Keratinocyte (primary cell): ENCODE measurements at regions not wholly inside any gene's neighbourhood (a gene's known extent, or its start where the extent isn't known, plus 50 kb on each side); places are given as distances from the start of the nearest gene placed in this dataset.

Source experiments
- DNase-seq: peaks from one replicate; pipeline ENCODE4 v3.0.0-alpha.2; 2011; ENCODE audit warnings: low read depth, missing footprints, low spot score
- FAIRE-seq: peaks from 2 replicates; lab custom pipeline; 2011; peaks lifted over from hg19 to GRCh38; lab: Jason Lieb, UNC
- H2AFZ ChIP-seq: 2 replicates; pipeline ENCODE4 v1.6.0; 2012; ENCODE audit warnings: low read length, control low read depth, inconsistent platforms; ENCODE audit not compliant: control insufficient read depth
- H3K27ac ChIP-seq: 2 replicates; pipeline ENCODE4 v1.5.1; 2011; ENCODE audit warnings: low read length; ENCODE audit not compliant: control insufficient read depth, insufficient read depth
- H3K27me3 ChIP-seq: 3 replicates; pipeline ENCODE4 v1.6.0; 2011; ENCODE audit warnings: low read length; ENCODE audit not compliant: control insufficient read depth, insufficient read depth; ENCODE audit errors: extremely low read depth
- H3K36me3 ChIP-seq, 2 experiments: 2 replicates in 1 of 2; 3 replicates in 1 of 2; pipeline ENCODE4 v1.5.1; 2011; ENCODE audit warnings: low read length in 2 of 2, mild to moderate bottlenecking in 1 of 2; ENCODE audit not compliant: control insufficient read depth in 2 of 2, insufficient read depth in 2 of 2; ENCODE audit errors: extremely low read depth in 1 of 2
- H3K4me1 ChIP-seq: 3 replicates; pipeline ENCODE4 v1.5.1; 2011; ENCODE audit warnings: low read length; ENCODE audit not compliant: control insufficient read depth, insufficient read depth; ENCODE audit errors: extremely low read depth
- H3K4me2 ChIP-seq: 3 replicates; pipeline ENCODE4 v1.6.0; 2011; ENCODE audit warnings: low read depth, low read length; ENCODE audit not compliant: control insufficient read depth, insufficient read depth; ENCODE audit errors: extremely low read depth
- H3K4me3 ChIP-seq, 3 experiments: fragments of 200-600 bp in 1 of 3; sonication (generic) in 1 of 3; 2 replicates in 2 of 3; 3 replicates in 1 of 3; pipeline ENCODE4 v1.5.1; 2011 to 2016; ENCODE audit warnings: low read length in 3 of 3, mild to moderate bottlenecking in 3 of 3, control low read depth in 2 of 3, inconsistent platforms in 1 of 3, low read depth in 1 of 3, mixed read lengths in 1 of 3, mixed run types in 1 of 3, moderate library complexity in 1 of 3; ENCODE audit not compliant: control insufficient read depth in 2 of 3, insufficient read depth in 2 of 3; ENCODE audit errors: extremely low read depth in 1 of 3
- H3K79me2 ChIP-seq: 2 replicates; pipeline ENCODE4 v1.6.0; 2012; ENCODE audit warnings: low read length; ENCODE audit not compliant: control insufficient read depth, insufficient read depth
- H3K9ac ChIP-seq: 3 replicates; pipeline ENCODE4 v1.6.0; 2011; ENCODE audit warnings: low read length; ENCODE audit not compliant: control insufficient read depth, insufficient read depth; ENCODE audit errors: extremely low read depth
- H3K9me1 ChIP-seq: 3 replicates; pipeline ENCODE4 v1.6.0; 2011; ENCODE audit warnings: low read length; ENCODE audit not compliant: control insufficient read depth, insufficient read depth; ENCODE audit errors: extremely low read depth
- H3K9me3 ChIP-seq: 2 replicates; pipeline ENCODE4 v1.5.1; 2012; ENCODE audit warnings: low read depth, low read length; ENCODE audit not compliant: control insufficient read depth
- H4K20me1 ChIP-seq: 3 replicates; pipeline ENCODE4 v1.6.0; 2011; ENCODE audit warnings: low read length; ENCODE audit not compliant: control insufficient read depth, insufficient read depth; ENCODE audit errors: extremely low read depth
- EZH2 ChIP-seq: IDR thresholded peaks from one replicate; pipeline ENCODE4 v1.6.1; 2012; ENCODE audit warnings: inconsistent platforms, mild to moderate bottlenecking, low read length, moderate library complexity
- dilution Hi-C: fragments of 300-500 bp; cut with MboI; formaldehyde crosslinking; loops from one replicate; pipeline ENCODE4 v1.7.0; 2020; ENCODE audit warnings: low sequenced_read_pairs; ENCODE audit not compliant: extremely low pct_ligation_motif_present
- TF ChIP-seq, protein P1 (sequence below), 3 experiments: IDR thresholded peaks in 1 of 3; conservative IDR thresholded peaks in 1 of 3; optimal IDR thresholded peaks in 1 of 3; 2 replicates in 2 of 3; 3 replicates in 1 of 3; pipeline versions ENCODE3 to v1.5.1; 2011; ENCODE audit warnings: low read length in 3 of 3, mild to moderate bottlenecking in 3 of 3, moderate library complexity in 2 of 3, control low read depth in 1 of 3, inconsistent platforms in 1 of 3; ENCODE audit not compliant: insufficient read depth in 2 of 3; ENCODE audit errors: extremely low read depth in 1 of 3

GRCh38 chr22:47540011-47540410 is 777.6 kb downstream of the TBC1D22A start:
- H3K9me3 ChIP-seq, result peaks cover 2% of the 10 kb centered on the region
- no peak for DNase-seq
- no peaks in the 10 kb centered on the region for H3K36me3 ChIP-seq
- no peaks in the 10 kb centered on the region for H3K27me3 ChIP-seq
- H3K9me1 ChIP-seq, result no peaks in the 10 kb centered on the region
- H3K4me2 ChIP-seq, result no peak overlapping the region
- TF ChIP-seq, protein P1, sequence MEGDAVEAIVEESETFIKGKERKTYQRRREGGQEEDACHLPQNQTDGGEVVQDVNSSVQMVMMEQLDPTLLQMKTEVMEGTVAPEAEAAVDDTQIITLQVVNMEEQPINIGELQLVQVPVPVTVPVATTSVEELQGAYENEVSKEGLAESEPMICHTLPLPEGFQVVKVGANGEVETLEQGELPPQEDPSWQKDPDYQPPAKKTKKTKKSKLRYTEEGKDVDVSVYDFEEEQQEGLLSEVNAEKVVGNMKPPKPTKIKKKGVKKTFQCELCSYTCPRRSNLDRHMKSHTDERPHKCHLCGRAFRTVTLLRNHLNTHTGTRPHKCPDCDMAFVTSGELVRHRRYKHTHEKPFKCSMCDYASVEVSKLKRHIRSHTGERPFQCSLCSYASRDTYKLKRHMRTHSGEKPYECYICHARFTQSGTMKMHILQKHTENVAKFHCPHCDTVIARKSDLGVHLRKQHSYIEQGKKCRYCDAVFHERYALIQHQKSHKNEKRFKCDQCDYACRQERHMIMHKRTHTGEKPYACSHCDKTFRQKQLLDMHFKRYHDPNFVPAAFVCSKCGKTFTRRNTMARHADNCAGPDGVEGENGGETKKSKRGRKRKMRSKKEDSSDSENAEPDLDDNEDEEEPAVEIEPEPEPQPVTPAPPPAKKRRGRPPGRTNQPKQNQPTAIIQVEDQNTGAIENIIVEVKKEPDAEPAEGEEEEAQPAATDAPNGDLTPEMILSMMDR (optimal IDR thresholded peaks at IDR 0.05 in 1 of 3, IDR thresholded peaks at IDR 0.05 in 1 of 3, conservative IDR thresholded peaks at IDR 0.05 in 1 of 3; ENCODE audit: extremely low read depth in 1 of 3, insufficient read depth in 2 of 3, low read length in 3 of 3), result no peak
- TF ChIP-seq EZH2, result no peak
- H2AFZ ChIP-seq, result no peak overlapping the region
- H3K4me3 ChIP-seq, result no peak overlapping the region
- H3K4me1 ChIP-seq, result no peaks in the 10 kb centered on the region
- no peaks in the 10 kb centered on the region for H4K20me1 ChIP-seq
- H3K79me2 ChIP-seq, result no peaks in the 10 kb centered on the region
- dilution Hi-C loops, result no loop called here
- H3K27ac ChIP-seq, result no peak overlapping the region
- FAIRE-seq, result no peak
- H3K9ac ChIP-seq, result no peak overlapping the region

DNA sequence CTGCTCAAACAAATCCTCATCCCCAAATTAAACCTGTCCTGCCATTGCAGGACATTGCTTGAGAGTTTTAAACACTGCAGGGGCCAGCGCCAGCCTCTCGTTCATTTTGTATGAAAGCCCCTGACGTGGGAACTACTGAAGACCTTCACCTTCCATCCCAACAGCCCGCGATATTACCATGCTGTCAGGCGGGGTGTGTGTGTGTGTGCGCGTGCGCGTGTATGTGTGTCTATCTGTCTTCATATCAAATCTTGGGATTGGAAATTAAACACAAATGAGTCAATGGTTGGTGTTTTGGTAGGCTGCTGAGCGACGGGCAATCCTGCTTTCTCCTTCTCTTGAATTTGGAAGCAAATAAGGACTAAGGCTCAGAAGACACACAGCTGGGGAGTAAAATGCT is 776.9 kb downstream of the TBC1D22A start:
- H3K9ac ChIP-seq, result no peak overlapping the region
- peaks cover 2% of the 10 kb centered on the region for H3K9me3 ChIP-seq
- dilution Hi-C loops, result no loop called here
- no peaks in the 10 kb centered on the region for H3K9me1 ChIP-seq
- H3K4me2 ChIP-seq, result no peak overlapping the region
- no peaks in the 10 kb centered on the region for H3K27me3 ChIP-seq
- no peak overlapping the region for H3K27ac ChIP-seq
- FAIRE-seq, result no peak
- no peaks in the 10 kb centered on the region for H4K20me1 ChIP-seq
- no peak for TF ChIP-seq EZH2
- TF ChIP-seq, protein P1 (optimal IDR thresholded peaks at IDR 0.05 in 1 of 3, IDR thresholded peaks at IDR 0.05 in 1 of 3, conservative IDR thresholded peaks at IDR 0.05 in 1 of 3; ENCODE audit: extremely low read depth in 1 of 3, insufficient read depth in 2 of 3, low read length in 3 of 3), result no peak
- no peaks in the 10 kb centered on the region for H3K79me2 ChIP-seq
- no peak for DNase-seq
- no peak overlapping the region for H3K4me3 ChIP-seq
- no peaks in the 10 kb centered on the region for H3K36me3 ChIP-seq
- H3K4me1 ChIP-seq, result no peaks in the 10 kb centered on the region
- no peak overlapping the region for H2AFZ ChIP-seq
